HG02798 (cell line): ENCODE measurements at regions not wholly inside any gene's neighbourhood (a gene's known extent, or its start where the extent isn't known, plus 50 kb on each side); places are given as distances from the start of the nearest gene placed in this dataset.
"Not testable (repeated sequence)": the region's sequence is repeated elsewhere in the genome, so short reads cannot be mapped to it uniquely, and the experiment has no call there.

Experiments used
- ATAC-seq: cut with Tn5 transposase; IDR thresholded peaks from one replicate; pipeline ENCODE4 v1.9.1; 2021; ENCODE audit warnings: mild to moderate bottlenecking; ENCODE audit not compliant: unreplicated experiment, poor library complexity

GRCh38 chr2:595831-596592 is 81.2 kb downstream of the TMEM18 start:
- no peak for ATAC-seq

DNA sequence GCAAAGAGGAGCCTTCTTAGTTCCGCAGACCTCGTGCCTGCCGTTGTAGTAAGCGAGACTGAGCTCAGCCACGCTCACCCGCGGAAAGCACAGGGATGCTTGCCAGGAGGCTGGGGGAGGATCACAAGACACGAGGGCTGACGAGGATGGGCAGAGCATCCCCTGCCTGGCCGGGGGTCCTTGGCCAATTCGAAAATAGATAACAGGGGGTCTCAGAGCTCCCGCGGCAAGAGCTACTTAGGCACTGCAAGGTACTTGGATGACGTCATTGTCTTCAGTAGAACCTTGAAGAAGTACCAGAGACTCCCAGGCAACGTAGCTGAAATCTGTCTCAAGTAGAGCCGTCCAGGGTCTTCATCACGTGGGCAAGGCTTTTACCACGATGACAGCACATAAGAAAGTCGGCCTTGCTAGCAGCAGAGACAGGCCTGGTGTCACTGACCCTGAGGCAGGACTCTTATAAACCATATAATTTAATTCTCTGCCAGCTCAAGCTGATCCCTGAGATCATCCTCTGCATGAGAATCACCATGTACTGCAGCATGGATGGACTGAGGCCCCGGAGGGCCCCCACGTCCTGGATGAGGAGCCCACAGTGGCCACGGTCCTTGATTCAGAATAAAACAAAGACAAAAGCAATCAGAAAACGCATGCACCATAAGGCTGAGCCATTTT is 81.9 kb downstream of the TMEM18 start:
- no peak for ATAC-seq

- ATAC-seq, result no peak
Observed at GRCh38 chr2:594297-594949, 82.8 kb downstream of the TMEM18 start.

DNA sequence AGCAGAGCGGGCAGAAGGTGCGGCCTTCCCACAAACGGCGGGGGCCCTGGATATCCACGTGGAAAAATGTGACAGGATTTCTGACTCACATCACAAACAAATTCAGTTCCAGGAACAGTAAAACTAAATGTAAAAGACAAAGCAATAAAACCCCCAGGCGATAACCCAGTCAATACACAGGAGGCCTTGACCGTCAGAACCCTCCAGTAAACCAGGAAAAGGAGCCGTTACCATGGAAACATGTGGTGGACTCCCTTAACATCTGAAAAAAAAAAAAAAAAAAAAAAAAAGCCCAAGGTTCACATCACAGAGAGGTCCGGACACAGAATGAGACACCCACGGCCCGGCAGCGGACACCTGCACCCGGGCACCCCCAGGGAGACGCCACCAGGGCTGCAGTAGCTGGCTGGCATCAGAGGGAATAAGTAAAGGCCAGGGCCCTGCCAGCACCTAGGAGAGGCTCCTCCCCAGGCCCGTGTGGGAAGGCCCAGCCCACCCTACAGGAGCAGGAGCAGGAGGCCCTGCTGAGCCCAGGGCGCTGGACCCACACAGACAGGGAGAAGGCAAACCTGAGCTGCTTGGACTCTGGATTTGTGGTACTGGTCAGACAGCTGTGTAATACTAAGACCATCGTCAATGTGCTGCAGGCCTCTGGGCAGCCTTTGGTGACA is 83.7 kb downstream of the TMEM18 start:
- ATAC-seq, result no peak

- no peak for ATAC-seq
Observed at GRCh38 chr2:592737-593136, 84.5 kb downstream of the TMEM18 start.

DNA sequence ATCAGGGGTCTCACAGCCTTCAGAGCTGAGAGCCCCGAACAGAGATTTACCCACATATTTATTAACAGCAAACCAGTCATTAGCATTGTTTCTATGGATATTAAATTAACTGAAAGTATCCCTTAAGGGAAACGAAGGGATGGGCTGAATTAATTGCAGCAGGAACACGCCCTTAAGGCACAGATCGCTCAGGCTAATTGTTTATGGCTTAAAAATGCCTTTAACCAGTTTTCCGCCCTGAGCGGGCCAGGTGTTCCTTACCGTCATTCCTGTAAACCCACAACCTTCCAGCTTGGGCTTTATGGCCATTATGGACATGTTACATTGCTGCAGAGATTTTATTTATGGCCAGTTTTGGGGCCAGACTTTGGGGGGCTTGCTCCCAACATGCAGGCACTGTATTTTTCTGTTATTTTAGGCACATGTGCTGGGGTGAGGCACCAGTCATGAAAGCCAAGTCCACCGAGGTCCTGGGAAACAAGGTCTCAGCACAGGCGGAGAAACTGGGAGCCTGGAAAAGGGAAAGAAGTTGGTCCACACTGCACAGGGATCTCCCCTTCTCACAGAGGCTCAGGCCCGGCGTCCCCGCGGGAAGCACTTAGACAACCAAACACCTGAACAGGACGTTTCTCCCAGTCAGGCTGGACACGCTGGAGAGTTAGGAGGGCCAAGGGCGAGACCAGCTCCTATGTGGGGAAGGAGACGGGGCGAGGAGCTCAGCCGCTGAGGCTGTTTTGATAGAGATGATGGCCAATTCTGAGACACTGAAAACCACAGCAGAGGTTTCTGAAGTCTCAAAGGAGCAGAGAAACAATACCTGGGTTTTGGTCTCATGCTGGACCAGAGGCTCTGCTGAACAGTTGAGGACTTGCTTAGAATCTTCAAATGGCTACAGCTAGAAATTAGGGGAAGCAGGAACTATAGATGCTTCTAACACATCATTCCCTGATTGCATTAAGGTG is 86.7 kb downstream of the TMEM18 start:
- no peak for ATAC-seq

GRCh38 chr2:589281-590130 is 87.7 kb downstream of the TMEM18 start:
- ATAC-seq, result no peak

DNA sequence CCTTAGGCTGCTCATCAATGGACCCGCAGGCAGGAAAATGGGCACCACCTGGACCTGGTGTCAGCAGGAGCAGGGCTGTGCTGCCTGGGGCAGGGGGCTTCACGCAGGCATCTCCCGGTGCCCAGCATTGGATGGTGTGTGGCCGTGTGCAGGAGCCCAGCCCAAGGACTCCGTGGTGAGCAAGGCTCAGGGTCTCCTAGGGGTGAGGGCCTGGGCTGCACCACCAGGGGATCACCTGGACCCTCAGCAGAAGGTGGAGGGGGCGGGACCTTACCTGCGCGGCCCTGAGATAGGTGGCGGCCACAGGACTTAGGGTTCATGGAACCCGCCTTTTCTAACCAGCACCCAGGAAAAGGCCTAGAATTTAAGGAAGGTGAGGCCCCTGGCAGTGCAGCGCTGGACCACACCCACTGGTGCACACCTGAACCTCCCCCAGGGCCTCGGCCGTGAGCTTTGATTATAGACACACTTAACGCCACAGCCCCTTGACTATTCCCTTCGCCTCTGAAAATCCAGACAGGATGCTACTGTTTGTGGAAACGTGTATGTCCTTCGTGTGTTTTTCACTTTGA is 89.0 kb downstream of the TMEM18 start:
- no peak for ATAC-seq

DNA sequence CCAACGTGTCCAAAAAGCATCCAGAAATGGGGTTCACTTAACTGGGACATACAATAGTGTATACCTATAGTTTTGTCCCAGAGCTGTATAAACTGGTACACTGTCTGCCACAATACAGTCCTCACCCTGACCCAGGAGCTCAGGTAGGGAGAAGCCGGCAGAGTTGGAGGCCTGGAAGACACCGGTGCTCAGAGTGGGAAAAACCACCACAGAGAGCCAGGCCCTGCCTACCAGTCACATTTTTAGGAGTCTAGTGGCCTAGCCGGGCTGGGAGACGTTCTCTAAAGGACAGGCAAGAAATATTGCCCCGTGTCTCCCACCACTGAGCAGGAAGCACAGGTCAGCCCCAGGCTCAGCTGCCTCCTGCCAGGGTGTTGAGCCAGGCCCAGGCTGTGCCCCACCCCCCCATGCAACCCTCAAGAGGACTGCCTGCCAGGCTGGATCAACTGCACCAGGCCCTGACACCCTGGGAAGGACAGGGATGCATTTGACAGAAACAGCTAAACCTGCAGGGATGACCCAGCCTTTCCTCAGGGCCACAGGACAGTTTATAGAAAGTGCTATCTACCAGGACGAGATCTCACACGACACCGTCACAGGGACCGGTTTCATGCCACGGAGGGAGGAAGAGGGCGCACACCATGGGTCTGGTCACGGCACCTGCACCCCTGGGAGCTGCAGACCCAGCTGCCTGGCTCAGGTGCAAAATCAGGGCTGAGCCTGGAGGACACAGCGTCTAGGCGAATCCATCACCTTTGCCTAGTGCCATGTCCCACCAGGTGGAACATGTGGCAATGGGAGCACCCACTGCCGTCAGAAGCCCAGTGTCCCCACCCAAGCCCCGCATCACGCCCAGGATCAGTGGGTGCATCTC is 89.9 kb downstream of the TMEM18 start:
- ATAC-seq, result no peak

- no peak for ATAC-seq
Observed at GRCh38 chr2:586641-587076, 90.5 kb downstream of the TMEM18 start.

DNA sequence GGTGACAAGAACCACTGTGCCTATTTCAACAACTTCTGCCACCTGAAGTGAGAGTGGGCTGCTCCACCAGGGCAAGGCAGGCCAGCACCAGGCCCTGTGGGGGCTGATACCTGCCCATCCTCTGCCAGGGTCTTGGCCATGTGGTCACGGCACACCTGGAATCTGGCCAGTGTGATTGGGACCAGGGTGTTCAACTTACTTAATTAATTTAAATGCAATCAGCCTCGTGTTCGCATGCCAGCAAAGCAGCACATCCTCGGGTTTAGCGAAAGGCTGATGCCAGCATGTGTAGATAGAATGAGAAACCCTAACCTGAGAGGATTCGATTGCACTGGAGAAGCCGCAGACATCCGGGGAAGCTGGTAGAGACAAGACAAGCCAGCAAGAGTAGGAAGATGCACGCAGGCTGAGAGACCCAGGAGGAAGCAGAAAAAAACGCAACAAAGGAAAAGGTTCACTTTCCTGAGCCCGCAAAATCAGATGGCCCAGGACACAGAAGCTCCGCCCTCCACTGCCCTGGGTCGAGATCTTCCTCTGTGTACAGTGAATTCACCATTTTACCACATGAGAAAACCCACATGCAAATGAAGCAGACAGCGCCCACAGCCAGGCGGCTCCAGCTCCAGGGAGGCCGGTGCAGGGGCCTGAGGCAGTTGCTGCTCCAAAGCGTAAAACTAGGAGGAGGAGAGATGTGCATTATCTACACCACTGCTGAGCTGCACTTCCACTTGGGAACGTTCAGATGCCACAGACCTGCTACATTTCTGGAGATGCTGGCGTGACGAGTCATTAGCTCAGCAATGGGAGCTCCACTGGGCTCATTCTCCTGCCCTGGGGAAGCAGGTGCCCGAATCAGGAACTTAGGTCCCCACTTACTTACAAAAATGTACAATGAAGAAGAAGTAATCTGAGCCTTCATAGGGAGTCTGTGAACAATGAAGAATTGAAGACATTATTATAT is 92.1 kb downstream of the TMEM18 start:
- ATAC-seq, result peak; percentile 96

- no peak for ATAC-seq
Observed at GRCh38 chr2:583666-584065, 93.5 kb downstream of the TMEM18 start.

DNA sequence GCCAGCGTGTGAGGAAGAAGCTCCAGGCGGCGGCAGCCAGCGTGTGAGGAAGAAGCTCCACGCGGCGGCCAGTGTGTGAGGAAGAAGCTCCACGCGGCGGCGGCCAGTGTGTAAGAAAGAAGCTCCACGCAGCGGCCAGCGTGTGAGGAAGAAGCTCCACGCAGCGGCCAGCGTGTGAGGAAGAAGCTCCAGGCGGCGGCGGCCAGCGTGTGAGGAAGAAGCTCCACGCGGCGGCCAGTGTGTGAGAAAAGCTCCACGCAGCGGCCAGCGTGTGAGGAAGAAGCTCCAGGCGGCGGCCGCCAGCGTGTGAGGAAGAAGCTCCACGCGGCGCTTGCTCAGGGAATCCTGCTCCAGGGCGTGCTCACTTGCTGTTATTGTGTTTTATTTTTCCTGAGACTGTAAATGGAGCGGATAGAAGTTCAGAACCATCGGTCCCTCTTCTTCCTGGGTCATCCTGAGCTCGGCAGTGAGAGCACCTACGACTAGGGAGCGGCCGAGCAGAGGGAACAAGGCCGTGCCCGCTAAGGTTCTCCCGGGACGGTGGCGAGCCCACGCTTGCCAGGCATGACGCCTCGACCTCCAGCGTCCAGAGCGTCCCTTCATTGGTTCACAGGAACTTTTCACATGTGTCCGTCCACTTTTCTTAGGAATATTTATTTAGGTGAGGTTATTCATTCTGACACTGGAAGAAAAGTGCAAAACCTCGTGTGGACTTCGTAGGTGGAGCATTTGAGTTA is 94.2 kb downstream of the TMEM18 start:
- no peak for ATAC-seq

DNA sequence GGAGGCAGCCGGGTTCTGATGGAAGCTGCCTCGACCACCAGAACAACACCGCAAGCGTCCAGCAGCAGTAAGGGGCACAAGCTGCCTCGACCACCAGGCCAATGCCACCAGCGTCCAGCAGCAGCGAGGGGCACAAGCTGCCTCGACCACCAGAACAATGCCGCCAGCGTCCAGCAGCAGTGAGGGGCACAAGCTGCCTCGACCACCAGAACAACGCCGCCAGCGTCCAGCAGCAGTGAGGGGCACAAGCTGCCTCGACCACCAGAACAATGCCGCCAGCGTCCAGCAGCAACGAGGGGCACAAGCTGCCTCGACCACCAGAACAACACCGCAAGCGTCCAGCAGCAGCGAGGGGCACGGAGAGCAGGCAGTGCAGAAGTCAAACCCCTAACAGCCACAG is 94.9 kb downstream of the TMEM18 start:
- not testable (repeated sequence) for ATAC-seq

GRCh38 chr2:579961-580360 is 97.2 kb downstream of the TMEM18 start:
- no peak for ATAC-seq

DNA sequence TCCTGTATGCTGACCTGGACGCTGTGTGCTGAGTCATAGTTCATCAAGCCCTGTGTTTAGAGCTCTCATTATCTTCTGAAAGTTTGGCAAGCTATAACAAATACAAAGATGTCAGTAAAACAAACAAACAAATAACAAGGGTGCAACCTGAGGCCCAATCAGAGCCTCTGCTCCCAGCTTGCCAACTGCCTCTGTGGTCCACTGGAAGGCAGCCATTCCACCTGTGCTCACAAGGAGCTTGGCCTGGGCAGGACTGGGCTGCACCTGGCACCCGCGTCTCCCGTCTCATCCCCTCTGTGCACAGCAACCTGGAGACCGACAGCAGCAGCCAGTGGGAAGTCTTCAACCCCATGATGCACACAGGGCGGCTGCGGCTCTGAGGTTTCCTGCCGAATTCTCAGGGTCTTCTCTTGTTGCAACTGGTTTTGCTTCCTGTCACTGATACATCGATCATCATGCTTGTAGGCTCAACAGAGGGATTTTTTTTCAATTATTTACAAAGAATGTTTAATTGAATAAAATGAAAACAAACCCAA is 97.8 kb downstream of the TMEM18 start:
- ATAC-seq, result no peak
